Dermis blood vessel endothelial cell (primary cell): ENCODE measurements at regions not wholly inside any gene's neighbourhood (a gene's known extent, or its start where the extent isn't known, plus 50 kb on each side); places are given as distances from the start of the nearest gene placed in this dataset.
"Not testable (repeated sequence)": the region's sequence is repeated elsewhere in the genome, so short reads cannot be mapped to it uniquely, and the experiment has no call there.

ENCODE experiments used
- DNase-seq: peaks from one replicate; pipeline ENCODE4 v3.0.0; 2010

DNA sequence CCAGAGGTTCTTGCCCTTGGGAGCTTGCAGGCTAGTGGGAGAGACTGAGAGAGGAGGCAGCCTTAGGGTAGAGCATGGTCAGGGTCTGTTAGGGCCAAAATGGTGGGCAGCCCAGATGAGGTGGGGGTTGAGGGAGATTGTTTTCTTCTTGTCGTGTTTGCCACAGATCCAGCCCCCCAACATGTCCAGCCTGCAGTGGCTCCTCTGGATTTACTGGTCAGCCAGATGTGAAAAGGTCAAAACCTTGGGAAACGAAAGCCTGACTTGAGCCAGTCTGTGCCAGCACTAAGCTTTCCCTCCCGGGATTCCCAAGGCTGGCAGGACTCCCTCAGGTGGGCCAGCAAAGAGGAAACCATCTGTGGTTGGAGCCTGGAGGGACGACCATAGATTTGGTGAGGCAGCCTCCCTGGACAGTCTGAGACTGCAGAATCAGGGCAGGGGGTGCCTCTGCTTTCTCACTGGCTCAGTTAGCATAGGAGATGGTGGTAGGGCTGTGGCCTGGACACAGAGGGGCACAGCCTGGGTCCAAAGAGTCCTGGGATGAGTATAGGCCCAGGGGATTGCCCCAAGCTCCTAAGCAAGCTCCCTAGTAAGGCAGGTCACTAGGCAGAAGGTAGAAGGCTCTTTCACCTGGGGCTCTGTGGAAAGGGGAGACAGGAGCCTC, 51.2 kb upstream of the PRR23C start:
- no peak for DNase-seq

DNA sequence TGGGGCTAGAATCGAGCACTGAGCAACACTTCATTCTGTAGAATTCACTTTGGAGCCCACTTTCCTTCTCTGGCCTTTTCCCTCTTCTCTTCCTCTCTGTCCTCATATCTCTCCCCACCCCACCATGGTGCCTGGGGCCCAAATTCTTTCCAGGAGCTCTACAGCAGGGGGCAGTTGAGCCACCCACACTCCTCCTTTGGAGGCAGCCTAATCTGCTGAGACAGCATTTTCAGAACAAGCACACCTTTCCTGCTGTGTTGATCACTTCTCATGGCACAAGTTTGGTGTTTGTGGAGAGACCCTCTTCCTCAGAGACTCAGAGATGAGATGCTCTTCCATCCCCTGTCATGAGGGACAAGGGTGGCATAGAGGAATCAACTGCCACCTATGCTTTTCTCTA, 52.0 kb upstream of the PRR23C start:
- DNase-seq: no peak

DNA sequence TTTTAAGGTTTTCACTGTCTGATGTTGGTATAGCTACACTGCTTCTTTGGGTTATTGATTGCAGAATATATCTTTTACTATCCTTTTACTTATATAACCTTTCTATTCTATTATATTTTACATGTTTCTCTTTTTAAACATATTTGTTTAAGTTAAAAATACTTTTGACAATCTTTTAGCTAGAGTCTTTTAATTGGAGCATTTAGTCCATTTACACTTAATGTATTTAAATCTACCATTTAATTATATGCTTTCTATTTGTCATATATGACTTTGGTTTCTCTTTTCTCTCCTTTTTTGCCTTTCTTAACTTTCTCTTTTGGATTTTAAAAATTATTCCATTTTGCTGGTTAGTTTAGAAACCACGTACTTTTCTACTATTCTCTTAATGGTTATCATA, 53.7 kb upstream of the PRR23C start:
- no peak for DNase-seq

DNA sequence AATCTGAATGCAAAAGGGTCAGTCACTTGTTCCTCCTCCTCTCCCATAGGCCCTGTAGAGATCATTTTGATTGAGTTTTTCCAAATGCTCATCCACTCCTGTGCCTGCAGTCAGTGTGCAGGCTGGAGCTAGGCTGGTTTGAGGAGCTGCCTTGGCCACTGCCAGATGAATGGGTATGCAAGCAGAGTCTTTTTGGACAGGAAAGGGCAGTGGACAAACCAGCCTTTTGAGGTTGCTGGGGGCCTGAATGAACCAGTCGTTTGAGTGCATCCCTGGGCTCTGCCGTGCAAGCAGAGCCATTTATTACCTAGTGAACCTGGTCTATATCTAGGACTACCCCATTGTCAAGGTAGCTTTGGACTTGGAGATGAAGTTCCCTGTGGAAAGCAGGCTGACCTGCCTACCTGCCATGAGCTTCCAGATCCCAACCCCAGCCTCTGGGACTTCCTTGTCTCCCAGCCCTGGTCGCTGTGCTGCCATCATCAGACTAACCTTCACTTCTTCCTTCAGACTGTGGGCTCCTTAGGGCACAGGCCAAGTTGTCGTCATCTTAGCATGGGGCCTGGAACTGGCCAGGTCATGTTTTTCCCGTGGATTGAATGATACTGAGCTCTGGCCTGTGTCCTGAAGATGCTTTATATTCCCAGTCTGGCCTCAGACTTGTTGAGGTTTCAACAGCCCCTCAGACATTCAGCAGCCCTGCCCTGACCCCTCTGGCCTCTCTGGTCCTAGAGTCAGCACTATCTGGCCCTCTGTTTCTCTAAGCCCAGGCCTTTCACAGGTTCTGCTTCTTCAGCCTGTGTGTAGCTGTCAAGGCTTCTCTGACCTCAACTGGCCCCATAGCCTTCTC, 55.5 kb upstream of the PRR23C start:
- DNase-seq: no peak

DNA sequence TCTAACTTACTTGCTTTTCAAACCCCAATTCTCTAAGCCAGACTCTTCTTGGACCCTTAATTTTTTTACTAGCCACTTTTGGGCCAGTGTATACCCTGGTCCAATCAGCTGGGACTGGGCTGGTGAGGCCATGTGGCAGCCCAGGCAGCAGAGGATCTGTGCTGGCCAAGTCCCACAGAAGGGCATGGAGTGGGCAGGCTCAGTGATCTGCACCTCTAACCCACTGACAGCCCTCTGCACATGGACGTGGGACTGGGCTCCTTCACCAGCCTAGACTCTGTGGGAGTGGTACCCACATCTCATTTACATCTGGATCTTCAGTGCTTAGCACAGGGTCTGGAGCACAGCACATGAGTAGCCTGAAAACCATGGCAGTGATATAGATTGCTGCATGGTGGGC, 56.1 kb upstream of the PRR23C start:
- DNase-seq: no peak

DNA sequence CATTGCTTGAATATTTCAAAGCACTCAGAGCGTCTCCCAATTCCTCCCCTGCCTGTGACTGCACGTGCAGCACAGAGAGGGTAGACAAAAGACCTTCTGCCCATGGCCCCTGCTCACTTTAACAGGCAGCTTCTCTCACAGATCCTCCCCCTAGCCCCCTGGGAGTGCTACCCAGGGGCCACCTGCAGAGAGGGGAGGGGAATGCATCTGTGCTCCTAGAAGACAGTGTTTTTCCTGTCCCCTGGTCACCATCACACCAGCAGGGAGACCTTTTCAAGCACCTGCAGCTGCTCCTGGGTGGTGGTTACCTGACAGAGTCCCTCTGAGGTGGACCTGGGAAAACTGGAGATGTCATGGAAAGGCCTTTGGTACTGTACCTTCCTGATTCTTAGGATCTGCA, 56.7 kb upstream of the PRR23C start:
- DNase-seq: no peak

DNA sequence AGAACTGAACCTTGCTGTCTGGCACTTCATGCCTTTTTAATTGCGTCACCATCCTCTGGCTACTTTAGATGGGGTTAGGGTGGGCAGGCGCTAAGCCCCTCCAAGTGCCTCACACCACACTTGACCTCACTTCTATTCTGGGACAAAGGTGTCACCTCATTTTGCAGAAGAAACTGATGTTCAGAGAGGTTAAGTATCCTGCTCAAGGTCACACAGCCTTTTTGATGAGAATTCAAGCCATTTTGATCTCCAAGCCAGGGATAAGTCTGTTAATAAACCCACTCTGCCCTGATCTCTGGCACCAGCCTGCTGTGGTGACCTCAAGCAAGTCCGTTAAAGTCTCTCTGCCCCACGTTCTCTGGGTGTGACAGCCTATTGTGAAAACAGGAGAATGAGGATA, 58.8 kb upstream of the PRR23C start:
- no peak for DNase-seq

DNA sequence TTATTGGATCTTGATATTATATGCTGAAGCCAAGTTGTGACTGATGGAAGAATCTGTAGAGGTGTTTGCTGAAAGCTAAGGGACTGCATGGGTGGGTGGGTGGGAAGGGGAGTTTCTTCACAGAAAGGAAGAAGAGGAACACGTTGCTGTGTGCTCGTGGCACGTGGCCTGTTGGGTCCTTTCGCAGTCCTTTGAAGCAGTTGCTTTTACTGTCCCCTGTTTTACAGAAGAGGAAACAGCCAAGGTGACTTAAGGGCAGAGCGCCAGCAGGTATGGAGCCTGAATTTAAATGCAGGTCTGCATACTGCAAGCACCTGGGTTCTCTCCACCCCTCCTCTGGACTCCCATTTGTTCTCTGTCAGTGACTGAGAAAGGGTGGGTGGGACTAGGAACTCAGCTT, 59.4 kb upstream of the PRR23C start:
- no peak for DNase-seq

DNA sequence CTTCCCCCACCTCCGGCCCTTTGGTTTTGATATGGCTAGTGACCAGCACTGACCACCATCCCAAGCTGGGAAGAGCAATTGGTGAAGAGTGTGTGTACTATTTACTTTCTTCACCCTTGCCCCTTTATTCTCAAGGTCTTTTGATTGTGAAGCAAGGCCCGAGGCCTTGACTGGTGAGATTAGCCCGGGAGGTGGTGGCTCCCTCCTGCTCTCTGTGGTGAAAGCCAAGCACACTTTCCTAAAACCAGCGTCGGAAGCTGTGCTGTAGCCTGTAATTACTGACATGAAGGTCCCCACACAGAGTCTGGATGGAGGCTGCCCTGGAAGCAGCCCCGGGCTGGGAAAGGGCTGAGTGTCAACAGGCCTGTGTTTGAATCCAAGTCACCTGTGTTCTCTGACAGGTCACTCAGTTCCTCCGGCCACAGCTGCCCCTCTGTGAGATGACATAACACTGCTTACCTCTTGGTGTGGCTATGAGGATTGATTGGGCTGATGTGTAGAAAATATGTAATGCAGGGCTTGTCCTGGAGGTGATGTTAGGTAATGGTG, 60.5 kb upstream of the PRR23C start:
- no peak for DNase-seq

DNA sequence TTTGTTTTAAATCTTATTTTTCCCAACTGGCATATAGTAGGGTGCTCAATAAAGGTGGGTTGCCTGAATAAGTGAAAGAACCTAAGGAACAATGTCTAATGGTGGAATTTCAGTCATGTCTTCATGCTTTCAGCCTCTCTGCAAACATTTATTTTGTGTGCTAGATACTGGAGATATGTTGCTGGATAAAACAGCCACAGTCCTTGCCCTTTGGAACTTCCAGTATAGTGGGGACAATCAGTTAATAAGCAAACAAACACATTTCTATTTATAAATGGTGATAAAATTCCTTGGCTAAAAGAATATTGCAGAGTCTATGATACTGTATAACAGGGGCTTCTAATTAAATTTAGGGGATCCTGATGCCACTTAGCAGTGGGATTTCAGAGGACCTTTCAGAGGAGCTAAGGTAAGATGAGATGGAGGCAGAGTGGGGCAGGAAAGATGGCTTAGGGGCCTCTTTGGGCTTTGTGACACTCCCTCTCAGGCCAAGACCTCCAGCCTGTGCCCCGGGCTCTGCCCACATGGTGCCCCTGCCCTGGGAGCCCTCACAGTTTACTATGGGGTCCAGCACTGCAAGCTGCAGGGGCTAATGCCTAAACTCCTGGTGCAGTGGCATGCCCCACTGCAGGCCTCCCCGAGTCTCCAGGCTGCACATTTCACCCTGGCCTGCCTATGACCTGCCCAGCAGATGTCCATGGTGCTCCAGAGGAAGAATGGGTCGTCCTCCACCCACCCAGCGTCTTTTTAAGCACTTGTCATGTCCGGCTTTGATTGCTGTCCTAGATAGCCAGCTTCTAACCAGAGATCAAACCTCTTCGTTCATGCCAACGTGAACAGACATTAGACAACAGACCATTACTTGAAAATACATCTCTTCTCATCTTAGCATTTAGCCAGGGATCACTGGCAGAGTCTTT, 61.6 kb upstream of the PRR23C start:
- DNase-seq: no peak

DNA sequence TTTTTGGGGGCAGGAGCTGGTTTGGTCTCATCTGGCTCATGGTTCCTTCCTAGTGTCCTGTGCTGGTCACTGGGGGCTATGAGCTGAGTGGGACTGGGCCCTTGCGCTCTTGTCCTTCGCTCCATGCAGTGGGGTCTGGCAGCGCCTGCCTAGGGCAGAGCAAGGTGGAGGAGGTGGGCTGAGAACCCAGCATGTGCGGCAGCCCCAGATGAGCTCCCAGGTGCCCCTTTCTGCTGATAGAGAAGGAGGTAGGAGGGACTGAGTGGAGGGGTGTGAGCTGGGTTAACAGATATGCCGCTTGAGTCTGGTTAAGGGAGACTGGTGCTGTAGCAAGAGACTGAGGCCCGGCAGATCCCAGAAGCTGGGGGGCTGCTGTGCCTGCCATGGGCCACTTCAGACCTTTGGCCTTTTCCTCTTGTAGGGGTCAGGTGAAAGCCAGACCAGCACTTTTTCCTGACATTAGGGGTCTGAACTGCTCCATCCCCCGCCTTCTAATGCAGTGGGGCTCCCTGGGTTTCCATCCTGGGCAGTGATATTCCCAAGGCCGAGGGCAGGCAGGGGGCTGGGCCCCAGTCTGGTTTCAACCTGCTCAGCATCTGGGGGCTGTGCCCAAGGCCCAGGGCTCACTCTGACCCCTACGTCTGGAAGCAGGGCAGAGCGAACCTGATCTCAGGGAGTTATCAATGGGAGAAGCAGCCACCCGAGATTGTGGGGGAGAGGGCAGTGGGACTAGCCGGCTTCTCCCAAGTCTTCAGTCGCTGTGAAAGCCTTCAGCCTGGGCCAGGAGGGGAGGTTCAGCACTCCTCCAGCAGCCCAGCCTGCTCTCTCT, 62.9 kb upstream of the PRR23C start:
- no peak for DNase-seq

DNA sequence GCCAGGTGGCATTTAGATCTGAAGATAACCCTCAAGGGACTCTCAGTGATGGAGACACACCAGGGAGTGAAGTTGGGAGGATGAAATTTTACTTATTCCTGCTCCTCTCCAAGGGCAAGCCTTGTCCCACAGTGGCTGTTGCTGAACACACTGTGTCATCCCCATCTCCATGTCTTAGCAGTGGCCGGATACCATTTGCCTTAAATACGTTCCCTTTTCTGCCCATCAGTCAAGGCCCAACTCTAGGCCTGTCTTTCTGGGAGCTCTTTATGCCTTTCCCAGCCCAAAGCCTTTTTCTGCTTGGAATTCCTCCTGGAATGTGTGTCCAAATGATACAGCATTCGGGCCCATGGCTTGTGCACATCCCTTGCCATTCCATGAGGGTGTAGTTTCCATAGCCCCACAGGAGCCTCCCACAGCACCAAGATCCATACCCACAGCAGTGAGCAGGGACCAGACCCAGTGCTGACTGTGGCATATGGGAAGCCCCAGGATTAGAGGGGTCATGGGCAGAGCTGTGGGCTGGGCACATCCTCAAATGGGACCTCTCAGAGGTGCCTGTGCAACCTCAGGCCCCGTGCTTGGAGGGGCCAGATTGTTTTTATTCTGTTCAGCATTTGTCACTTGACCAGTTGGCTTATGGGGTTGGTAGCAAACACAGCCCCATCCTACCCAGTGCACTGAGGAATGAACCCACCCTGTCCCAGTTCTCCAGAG, 63.7 kb upstream of the PRR23C start:
- no peak for DNase-seq

DNA sequence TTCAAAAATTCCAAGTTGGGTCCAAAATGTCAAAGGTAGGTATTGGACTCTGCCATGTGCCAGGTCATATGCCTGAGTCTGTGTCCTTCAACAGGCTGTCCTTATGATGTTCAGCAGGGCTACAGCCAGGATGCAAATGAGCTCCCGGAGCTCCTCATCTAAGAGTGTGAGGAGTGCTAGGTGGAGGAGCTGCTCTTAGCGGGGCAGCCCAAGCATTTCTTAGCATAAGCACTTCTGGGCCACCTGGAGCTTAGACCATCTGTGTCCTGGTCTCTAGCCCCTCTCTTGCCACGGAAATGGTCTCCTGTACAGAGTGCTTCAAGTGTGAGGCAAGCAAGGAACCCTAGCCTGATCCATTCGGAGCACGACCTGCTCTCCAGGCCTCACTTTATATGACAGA, 64.6 kb upstream of the PRR23C start:
- DNase-seq: no peak

DNA sequence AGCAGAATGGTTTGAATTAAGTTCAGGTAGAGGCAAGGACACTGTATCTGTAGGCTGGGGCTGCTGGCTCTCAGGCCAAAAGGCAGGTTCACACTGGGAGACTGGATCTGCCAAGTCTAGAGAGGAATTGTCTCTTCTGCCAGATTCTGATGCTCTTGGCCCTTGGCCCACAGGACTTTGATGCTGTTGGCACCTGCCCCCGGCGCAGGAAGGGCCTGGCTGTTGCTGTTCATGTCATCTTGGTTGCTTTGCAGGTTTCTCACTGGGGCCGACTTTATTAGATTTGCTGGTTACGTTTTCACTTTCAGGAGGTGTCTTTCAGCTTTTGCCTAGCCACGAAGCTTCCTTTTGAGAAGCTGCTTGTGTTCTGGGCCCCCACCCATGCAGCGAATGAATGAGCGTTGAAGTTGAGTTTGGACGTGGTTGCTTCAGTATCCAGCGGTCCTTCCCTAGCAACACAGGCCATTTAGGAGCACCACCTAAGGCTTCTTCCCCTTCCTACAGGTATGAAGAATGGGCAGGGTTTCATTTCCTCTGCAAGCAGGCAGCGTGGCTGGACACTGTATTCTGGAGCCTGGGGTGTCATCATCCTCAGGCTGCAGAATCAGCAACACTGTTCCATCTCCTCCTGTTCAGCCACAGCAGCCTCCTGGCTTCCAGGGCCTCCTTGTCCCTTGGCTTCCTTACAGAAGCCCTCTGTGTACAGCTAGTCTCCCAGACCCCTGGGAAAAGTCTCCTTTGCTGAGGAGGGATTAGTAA, 65.6 kb upstream of the PRR23C start:
- no peak for DNase-seq

DNA sequence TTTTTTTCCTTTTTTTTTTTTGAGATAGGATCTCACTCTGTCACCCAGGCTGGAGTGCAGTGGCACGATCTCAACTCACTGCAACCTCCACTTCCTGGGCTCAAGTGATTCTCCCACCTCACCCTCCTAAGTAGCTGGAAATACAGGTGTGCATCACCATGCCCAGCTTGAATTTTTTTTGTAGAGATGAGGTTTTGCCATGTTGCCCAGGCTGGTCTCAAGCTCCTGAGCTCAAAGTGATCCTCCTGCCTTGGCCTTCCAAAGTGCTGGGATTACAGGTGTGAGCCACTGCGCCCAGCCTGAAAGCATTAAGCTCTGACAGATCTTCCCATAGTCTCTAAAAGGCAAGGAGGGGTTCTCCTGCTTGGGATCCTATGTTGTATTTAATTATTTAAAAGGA, 66.2 kb upstream of the PRR23C start:
- DNase-seq: not testable (repeated sequence)

DNA sequence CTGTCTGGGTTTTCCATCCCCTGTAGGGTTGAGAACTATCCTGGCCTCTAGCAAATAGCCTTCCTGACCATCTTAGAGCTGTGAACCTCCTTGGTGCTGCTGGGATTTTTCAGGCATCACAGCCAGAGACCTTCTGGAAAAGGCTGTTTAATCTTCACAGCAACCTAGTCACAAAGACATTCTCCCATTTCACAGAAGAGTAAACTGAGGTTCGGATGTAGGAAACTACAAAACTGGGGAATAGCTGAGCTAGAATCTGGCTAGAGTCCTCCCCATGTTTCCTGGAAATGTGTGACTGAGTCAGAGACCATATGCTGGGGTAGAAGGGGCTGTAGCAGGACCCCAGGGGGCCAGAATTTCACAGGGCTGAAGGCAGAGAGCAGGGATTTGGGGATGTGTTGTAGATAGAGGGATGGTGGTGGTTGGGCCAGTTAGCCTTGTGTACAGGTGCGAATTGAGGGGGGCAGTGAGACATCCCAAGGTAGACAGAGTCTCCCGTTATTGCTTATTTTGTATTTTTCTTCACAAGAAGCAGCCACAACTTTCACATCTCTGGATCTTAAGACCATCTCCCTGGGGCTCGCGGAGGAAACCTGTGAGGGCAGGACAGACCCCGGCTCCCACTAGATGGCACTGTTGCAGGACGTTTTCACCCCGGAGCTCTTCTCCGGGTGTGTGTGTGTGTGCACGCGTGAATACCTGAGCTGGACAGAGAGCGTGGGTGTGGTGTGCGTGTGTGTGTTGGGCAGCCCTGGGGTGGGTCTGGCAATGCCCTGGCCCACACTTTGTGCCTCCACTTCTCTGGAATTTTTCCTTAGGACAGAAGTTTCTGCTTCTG, 66.9 kb upstream of the PRR23C start:
- peak; percentile 71 for DNase-seq

DNA sequence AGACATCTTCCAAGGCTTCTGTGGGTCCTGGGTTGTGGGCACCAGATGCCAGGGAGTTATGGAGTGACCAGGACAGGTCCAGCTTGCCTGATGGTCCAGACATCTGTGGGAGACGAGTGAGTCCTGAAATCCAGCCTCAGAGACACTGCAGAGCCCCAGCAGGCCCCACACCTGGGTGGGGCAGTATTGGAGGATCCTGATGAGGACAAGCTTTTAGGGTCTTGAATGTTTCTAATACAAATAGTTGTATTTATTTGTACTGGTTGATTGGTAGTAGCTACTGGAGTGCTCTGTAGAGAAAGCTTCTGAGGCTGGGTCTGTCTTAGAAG, 67.5 kb upstream of the PRR23C start:
- DNase-seq: no peak

DNA sequence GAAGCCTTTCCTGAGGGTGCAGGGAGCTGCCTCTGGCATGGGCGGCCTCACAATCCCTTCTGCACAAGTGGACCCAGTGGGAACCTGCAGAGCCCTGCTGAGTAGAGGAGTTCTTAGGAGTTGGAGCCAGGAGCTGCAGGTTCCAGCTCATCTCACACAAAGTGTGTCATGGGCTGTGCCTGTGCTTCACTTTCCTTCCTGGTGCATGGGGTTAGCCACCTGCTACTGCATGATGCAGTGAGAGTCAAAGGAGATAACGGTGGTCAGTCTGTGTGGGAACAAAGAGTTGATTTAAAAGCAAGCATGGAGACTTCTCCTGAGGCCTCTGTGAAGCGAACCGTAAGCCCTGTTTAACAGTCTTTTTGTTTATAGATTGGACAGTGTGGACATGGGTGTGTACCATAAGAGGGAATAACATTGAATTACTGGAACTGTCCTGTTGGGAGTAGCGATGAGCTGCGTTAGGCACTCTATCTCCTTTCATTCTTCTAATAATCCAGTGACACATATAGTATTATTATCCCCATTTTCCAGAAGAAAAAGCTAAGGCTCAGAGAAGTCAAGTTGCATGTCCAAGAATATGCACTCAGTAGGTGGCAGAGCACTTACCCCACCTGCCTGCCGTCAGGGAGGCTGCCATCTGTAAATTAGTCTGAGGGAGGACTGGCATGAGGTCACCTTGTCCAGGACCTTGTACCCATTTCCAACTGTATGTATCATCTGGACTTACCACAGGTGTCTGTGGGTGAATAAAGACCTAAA, 68.7 kb upstream of the PRR23C start:
- no peak for DNase-seq

DNA sequence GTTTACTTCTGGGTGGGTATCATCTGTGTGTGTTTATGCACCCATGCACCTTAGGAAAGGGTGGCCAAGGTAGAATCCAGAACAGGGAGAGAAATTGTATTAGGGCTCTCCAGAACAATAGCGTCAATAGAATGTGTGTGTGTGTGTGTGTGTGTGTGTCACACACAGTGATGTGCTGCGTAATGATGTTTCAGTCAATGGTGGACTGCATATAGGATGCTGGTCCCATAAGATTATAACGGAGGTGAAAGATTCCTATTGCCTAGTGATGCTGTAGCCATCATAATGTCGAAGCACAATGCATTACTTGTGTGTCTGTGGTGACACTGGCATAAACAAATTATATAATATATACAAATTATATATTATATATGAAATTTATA, 69.3 kb upstream of the PRR23C start:
- no peak for DNase-seq
